Progenitor cell of endocrine pancreas (in vitro differentiated cells): ENCODE measurements at regions not wholly inside any gene's neighbourhood (a gene's known extent, or its start where the extent isn't known, plus 50 kb on each side); places are given as distances from the start of the nearest gene placed in this dataset.
"Not testable (repeated sequence)": the region's sequence is repeated elsewhere in the genome, so short reads cannot be mapped to it uniquely, and the experiment has no call there.

Experiments used
- DNase-seq: peaks from one replicate; pipeline ENCODE4 v3.0.0; 2021; ENCODE audit warnings: low spot score; ENCODE audit not compliant: unreplicated experiment
- H3K27ac Mint-ChIP-seq: 2 replicates; pipeline ENCODE4 v1.8.0; 2021; ENCODE audit warnings: mild to moderate bottlenecking, moderate library complexity, mixed read lengths
- H3K27me3 Mint-ChIP-seq: 2 replicates; pipeline ENCODE4 v1.8.0; 2021; ENCODE audit warnings: mixed read lengths
- H3K36me3 Mint-ChIP-seq: 2 replicates; pipeline ENCODE4 v1.8.0; 2022; ENCODE audit warnings: mixed read lengths; ENCODE audit not compliant: insufficient read depth
- H3K4me1 Mint-ChIP-seq: 2 replicates; pipeline ENCODE4 v1.8.0; 2021; ENCODE audit warnings: low read depth, mixed read lengths
- H3K4me3 Mint-ChIP-seq: 2 replicates; pipeline ENCODE4 v1.8.0; 2021; ENCODE audit warnings: low read depth, mild to moderate bottlenecking, moderate library complexity, mixed read lengths
- H3K9me3 Mint-ChIP-seq: 2 replicates; pipeline ENCODE4 v1.8.0; 2021; ENCODE audit warnings: low read depth, mixed read lengths
- CTCF ChIP-seq: fragments of 200-600 bp; sonication (generic); IDR thresholded peaks from one replicate; pipeline ENCODE4 v1.5.0; 2021; ENCODE audit warnings: antibody characterized with exemption, mild to moderate bottlenecking; ENCODE audit not compliant: unreplicated experiment

GRCh38 chr7:149637911-149638565, 135.3 kb downstream of the ZNF467 start:
- Mint-ChIP-seq H3K4me1 (no peaks in the 10 kb centered on the region), H3K36me3 (no peaks in the 10 kb centered on the region), H3K9me3 (no peaks in the 10 kb centered on the region), H3K27ac (no peak overlapping the region), H3K4me3 (no peak overlapping the region), H3K27me3 (peaks cover 13% of the 10 kb centered on the region)
- DNase-seq, result no peak
- no peak for TF ChIP-seq CTCF

- Mint-ChIP-seq H3K4me3 (no peak overlapping the region), H3K4me1 (no peaks in the 10 kb centered on the region), H3K27me3 (peaks cover 13% of the 10 kb centered on the region), H3K27ac (no peak overlapping the region), H3K9me3 (no peaks in the 10 kb centered on the region), H3K36me3 (no peaks in the 10 kb centered on the region)
- TF ChIP-seq CTCF, result no peak
- DNase-seq, result no peak
These were observed 137.6 kb downstream of the ZNF467 start for GRCh38 chr7:149635561-149636329.

- Mint-ChIP-seq H3K9me3 (no peaks in the 10 kb centered on the region), H3K36me3 (no peaks in the 10 kb centered on the region), H3K27me3 (peaks cover 13% of the 10 kb centered on the region), H3K4me3 (no peak overlapping the region), H3K27ac (no peak overlapping the region), H3K4me1 (no peaks in the 10 kb centered on the region)
- DNase-seq, result no peak
- TF ChIP-seq CTCF, result no peak
These were observed 136.7 kb upstream of the ZNF746 start for GRCh38 chr7:149633976-149634945.

GRCh38 chr7:149628361-149629149, 130.9 kb upstream of the ZNF746 start:
- not testable (repeated sequence) for H3K27me3 Mint-ChIP-seq

GRCh38 chr7:149627911-149628310, 130.3 kb upstream of the ZNF746 start:
- DNase-seq, result no peak
- Mint-ChIP-seq H3K27ac (no peak overlapping the region), H3K9me3 (no peaks in the 10 kb centered on the region), H3K4me3 (no peak overlapping the region), H3K4me1 (peaks cover 11% of the 10 kb centered on the region), H3K36me3 (no peaks in the 10 kb centered on the region), H3K27me3 (peaks cover 9% of the 10 kb centered on the region)
- TF ChIP-seq CTCF, result no peak

More at GRCh38 chr7:149628361-149629149, 130.9 kb upstream of the ZNF746 start:
- H3K27ac Mint-ChIP-seq, H3K36me3 Mint-ChIP-seq, H3K9me3 Mint-ChIP-seq, DNase-seq, H3K4me1 Mint-ChIP-seq, H3K4me3 Mint-ChIP-seq: not testable (repeated sequence)
